ENCODE measurements at regions not wholly inside any gene's neighbourhood (a gene's known extent, or its start where the extent isn't known, plus 50 kb on each side); places are given as distances from the start of the nearest gene placed in this dataset.

DNA sequence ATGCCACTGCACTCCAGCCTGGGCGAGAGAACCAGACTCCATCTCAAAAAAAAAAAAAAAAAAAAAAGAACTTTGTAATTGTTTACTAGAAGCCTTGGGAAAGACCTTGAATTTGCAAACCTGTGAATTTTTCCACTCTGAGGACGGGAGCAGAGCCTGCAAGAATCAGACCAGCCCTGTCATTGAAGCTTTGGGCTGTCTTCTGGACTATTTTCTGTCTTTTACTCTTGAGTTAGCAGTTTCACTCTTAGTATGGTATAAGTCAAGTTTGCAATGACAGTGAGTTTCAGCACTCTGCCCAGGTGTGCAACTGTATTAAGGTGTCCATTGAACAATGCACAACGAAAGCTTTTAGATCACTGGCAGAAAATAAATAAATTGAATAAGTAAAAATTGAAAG, 81.4 kb upstream of the KRAS start:
- no peak for TF ChIP-seq EZH2 (optimal IDR thresholded peaks at IDR 0.05; ENCODE audit: low read depth, low read length)
- TF ChIP-seq, protein P1, sequence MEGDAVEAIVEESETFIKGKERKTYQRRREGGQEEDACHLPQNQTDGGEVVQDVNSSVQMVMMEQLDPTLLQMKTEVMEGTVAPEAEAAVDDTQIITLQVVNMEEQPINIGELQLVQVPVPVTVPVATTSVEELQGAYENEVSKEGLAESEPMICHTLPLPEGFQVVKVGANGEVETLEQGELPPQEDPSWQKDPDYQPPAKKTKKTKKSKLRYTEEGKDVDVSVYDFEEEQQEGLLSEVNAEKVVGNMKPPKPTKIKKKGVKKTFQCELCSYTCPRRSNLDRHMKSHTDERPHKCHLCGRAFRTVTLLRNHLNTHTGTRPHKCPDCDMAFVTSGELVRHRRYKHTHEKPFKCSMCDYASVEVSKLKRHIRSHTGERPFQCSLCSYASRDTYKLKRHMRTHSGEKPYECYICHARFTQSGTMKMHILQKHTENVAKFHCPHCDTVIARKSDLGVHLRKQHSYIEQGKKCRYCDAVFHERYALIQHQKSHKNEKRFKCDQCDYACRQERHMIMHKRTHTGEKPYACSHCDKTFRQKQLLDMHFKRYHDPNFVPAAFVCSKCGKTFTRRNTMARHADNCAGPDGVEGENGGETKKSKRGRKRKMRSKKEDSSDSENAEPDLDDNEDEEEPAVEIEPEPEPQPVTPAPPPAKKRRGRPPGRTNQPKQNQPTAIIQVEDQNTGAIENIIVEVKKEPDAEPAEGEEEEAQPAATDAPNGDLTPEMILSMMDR (IDR thresholded peaks at IDR 0.05; ENCODE audit: low read length): no peak
- TF ChIP-seq EZH2phosphoT487 (IDR thresholded peaks at IDR 0.05; ENCODE audit: low read length): no peak

All from MM.1S (cell line).